Hypothalamus (tissue), 51 donors: ENCODE measurements at regions not wholly inside any gene's neighbourhood (a gene's known extent, or its start where the extent isn't known, plus 50 kb on each side); places are given as distances from the start of the nearest gene placed in this dataset.

Experiments used
- DNase-seq, 51 donors: peaks; one replicate each; lab custom pipeline; 2025; lab: John Stamatoyannopoulos, UW

- no peak for DNase-seq
Measured at GRCh38 chr1:221397141-221397540, 344.7 kb downstream of the DUSP10 start.

- no peak for DNase-seq
Measured at GRCh38 chr1:221397606-221398005, 344.3 kb downstream of the DUSP10 start.

DNA sequence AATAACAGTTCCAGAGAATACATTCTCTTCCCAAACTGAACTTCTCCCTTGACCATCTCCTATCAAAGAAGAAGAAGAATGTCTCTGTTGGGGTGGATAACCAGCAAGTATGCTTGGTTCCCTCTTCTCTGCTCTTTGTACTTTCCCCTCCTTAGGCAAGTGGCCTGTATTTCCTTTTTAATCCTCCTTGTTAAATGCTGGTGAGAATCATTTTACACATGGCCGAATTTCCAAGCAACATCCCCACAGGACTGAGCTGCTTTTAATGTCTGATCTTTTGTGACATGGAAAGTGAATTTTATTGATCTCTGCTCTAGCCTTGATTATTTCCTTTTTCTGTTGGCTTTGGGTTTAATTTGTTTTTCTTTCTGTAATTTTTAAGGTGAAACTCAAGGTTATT is 336.7 kb downstream of the DUSP10 start:
- DNase-seq: no peak

DNA sequence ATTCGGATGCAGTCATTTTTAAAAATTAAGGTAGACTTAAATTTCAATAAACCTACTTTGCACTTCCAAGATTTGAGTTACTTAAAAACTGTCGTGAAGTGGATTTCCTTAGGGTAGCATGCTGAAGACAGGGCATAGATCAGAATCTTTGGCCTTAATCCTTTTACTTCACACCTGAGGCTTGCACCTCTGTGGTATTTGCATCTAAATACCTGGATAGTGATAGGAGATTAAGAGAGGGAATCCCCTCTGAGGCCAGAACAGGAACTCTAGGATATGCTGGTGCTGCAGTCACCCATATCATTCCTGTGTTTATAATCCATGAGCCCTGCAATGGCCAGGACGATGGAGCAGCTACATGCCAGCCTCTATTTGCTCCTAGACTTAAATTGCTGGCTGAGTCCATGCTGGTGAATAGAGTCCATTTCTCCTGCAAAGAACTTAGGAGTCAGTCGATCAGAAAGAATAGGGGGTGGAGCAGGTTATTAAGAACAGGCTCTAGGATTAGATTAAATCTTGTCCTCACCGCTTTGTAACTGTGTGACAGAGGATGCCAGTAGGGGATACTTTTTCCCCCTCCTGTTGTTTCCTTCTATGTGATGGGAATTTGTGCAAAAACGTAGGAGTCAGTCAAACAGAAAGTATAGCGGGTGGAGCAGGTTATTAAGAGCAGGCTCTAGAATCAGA is 333.6 kb downstream of the DUSP10 start:
- DNase-seq: no peak

- DNase-seq: no peak
Measured at GRCh38 chr1:221411283-221411682, 330.6 kb downstream of the DUSP10 start.

GRCh38 chr1:221414772-221415539 is 326.9 kb downstream of the DUSP10 start:
- DNase-seq: no peak

DNA sequence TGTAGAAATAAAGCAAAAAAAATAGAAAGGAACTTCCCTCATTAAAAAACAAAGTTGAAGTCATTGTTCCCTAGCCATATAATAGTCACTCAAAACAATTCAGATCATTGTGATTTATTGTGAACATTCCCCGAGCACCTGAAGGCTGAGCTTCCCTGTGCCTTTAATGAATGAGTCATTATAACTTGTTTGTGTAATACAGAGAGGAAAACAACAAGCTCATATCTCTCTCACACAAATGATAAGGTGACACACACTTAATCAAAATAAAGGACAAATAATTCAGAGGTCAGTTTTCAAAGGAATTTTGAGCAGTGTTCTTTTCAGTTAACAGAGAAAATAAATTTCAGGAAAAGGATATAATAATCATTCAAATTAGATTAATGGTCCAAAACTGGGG is 326.2 kb downstream of the DUSP10 start:
- DNase-seq: no peak

- no peak for DNase-seq
Measured at GRCh38 chr1:221416142-221416541, 325.7 kb downstream of the DUSP10 start.

DNA sequence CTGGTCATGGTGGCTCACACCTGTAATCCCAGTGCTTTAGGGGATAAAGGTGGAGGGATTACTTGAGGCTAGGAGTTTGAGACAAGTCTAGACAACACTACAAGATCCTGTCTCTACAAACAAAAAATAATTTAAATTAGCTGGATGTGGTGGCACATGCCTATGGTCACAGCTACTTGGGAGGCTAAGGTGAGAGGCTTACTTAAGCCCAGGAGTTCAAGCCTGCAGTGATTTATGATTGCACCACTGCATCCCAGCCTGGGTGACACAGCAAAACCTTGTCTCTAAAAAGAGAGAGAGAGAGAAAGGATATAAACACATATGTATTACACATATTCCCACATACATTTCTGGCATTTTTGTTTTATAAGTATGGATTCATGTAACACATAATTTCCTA is 325.2 kb downstream of the DUSP10 start:
- DNase-seq: no peak

GRCh38 chr1:221418346-221418745 is 323.5 kb downstream of the DUSP10 start:
- no peak for DNase-seq

DNA sequence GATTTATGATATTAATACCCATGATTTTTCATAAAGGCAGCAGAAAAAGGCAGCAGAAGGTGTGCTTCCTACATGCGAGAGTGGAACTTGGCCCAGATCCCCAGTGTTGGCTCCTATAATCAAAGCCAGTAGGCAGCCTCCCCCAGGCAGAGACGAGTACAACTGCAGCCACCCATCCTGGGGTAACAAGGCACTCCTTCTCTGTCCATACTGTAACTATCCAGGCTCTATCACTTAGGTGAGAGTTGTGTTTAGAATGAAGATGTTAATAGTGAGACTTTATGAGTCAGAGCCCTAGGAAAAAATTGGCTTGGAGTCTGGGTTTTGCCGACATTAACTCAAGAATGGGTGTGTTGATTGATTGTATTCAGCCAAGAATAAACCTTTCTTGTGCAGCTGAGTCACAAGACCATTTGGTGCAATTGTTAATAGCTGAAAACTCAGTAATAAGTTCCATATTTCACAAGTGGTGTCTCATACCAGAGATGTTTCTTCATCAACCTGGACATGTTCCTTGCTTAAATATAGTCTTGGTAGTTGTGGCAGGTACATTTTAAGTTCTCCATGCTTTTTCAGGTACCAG is 322.3 kb downstream of the DUSP10 start:
- DNase-seq: no peak

GRCh38 chr1:221429264-221429663 is 312.6 kb downstream of the DUSP10 start:
- DNase-seq: no peak

DNA sequence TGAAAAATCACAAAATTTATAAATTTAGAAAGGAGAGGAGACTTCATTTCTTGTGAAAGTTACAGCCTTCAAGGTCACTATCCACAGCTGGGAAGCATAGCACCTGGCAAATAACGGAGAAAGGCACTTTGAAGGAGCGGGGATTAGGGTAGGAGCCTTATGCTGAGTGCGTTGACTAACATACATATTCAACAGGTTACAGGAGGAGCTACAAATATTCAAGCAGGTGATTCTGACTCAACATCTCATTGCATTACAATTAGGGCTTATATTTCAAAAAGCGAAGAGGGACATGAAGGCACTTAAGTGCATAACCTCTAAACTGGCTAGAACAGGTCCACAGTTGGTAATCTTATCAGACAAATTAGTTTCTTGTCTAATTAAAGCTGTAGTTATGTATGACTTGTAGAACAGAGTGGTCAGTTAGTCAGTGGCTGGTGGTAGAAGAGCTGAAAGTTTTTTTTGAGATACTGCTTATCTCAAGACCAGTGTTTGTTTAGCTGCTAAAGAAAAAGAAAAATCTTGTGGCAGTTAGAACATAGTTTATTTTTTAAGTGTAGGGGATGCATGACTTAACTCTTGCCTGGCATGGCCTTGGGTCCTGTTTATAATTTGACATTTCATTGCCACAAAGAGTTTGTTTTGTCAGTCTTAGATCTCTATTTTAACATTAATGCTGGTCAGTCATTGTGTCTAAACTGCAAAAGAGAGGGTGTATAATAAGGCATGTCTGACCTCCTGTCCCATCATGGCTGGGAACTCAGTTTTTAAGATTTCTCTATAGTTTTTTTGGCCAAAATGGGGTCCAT is 311.5 kb downstream of the DUSP10 start:
- DNase-seq: no peak

DNA sequence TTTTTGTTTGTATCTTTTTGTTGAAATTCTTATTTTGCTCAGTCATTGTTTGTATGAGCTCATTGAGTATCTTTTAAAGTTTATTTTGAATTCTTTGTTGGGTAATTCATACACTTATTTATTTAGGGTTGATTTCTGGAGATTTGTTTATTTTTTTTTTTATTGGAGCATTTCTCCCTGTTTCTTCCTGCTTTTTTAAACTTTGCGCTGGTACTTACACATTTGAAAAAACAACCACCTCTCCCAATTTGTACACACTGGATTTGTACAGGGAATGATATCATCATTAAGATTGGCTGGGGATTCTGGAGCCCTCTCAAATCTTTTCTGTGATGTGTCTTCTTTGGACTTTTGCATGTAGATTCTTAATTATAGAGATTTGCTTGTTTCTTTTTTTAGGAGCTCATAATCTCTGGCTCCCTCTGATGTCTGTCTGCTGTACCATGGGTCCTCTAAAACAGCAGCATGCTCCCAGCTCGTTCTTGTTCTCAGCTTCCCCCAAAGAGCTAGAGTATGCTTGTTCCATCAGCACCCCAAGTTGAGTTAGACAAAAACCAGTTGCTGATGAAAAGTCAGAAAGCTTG is 310.7 kb downstream of the DUSP10 start:
- no peak for DNase-seq

DNA sequence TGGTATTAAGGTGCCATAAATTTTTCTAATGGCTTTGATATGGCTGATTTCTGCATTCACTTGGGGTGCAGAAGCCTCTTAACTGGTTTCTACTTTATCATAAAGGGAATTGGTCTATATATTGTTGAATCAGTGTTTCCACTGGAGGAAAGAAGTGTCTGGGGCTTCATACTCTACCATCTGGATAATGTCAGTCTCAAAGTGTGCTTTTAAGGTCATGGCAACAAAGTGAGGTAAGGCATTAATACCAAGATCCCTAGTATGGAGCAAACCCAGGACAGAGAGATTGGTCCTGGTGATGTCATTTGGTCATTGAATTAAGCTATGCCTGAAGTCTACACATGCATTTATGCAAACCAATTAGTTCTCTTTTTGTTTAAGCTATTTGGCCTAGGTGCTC is 309.9 kb downstream of the DUSP10 start:
- no peak for DNase-seq

- peak in 3 of 51 donors; percentile 7 to 23 (median 17) for DNase-seq
Measured at GRCh38 chr1:221435504-221435904, 306.4 kb downstream of the DUSP10 start.

DNA sequence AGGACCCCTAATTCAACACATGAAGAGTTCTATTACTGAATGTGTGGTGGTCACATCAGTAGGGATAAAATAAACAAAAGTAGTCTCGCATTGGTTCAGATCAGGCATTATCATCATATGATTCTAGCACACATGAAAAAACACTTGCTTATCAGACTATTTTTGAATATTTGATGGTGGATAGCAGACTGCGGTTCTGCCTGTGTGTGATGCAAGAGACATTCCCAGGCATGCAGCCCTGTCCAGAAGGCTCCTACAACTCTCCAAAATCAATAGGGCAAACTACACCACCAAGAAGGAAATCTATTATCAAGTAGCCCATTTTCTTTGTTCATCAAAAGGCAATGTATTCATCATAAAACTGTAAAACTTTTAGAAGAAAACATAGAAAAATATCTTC is 304.7 kb downstream of the DUSP10 start:
- no peak for DNase-seq

DNA sequence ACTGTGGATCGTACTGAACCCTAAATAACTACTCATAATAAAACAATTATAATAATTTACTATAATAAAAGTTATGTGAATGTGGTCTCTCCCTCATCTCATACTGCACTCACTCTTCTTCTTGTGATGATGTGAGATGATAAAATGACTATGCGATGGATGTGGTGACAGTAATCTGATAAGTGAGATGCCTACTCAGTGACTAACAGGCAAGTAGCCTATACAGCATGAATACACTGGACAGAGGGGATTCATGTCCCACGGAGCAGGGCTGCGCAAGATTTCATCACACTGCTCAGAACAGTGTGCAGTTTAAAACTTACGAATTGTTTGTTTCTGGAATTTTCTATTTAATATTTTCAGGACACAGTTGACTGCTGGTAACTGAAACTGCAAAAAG is 304.0 kb downstream of the DUSP10 start:
- no peak for DNase-seq

DNA sequence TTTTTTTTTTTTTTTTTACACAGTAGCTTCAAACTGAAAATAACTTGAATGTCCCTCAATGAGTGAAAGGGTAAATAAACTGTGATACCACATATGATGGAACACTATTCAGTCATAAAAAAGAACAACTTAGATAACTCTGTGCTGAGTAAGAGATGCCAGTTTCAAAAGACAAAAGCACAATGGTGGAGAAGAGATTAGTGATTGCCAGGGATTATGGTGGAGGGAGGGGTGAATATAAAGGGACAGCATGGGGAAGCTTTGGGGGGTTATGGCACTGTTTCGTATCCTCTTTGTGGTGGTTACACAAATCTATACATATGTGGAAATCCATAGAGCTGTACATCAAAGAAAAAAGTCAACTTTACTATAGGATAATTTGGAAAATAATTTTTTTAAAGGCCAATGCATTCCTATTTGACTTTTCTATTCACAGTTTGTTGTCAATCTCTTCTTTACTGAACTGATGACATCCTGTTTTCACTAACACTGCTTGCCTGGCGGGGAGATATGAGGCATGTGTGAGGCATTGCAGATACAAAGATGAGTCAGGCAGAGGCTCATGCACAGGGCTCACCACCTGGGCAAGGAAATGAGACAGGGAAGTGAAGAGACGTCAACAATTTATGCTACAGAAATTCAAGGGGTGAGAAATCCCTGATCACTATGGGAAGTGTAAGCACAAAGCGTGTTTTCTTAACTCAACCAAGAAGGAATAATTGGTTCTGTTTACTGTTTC is 302.7 kb downstream of the DUSP10 start:
- DNase-seq: no peak
